SK-N-SH (cell line): ENCODE measurements at regions not wholly inside any gene's neighbourhood (a gene's known extent, or its start where the extent isn't known, plus 50 kb on each side); places are given as distances from the start of the nearest gene placed in this dataset.
A peak's percentile ranks its signal among the peaks of the same experiment; 100 is the strongest.

Experiments used
- CTCF ChIA-PET: fragments of 300-600, 350-600 bp; formaldehyde crosslinking; extraction: SDS; loops from one replicate; lab custom pipeline; 2021; lab: Yijun Ruan, JAX
- POLR2A ChIA-PET: fragments of 350-600 bp; sonication (Branson Sonifier 250); formaldehyde crosslinking; extraction: SDS; loops from one replicate; lab custom pipeline; 2020; ENCODE audit warnings: antibody characterized with exemption, inconsistent platforms; lab: Yijun Ruan, JAX
- DNase-seq: peaks from one replicate; pipeline ENCODE4 v3.0.0; 2012
- H2AFZ ChIP-seq: fragments of 200-600 bp; sonication (generic); 2 replicates; pipeline ENCODE4 v1.8.1; 2016; ENCODE audit warnings: antibody characterized with exemption, mild to moderate bottlenecking, low read depth
- H3F3A ChIP-seq: fragments of 200-600 bp; sonication (generic); replicated peaks from 2 replicates; pipeline ENCODE3; 2016; ENCODE audit warnings: antibody characterized with exemption, mild to moderate bottlenecking; ENCODE audit not compliant: insufficient read depth
- H3K27ac ChIP-seq, 2 experiments: fragments of 200-500 bp in 1 of 2; fragments of 200-600 bp in 1 of 2; sonication (Bioruptor generic) in 1 of 2; sonication (generic), shearing (Covaris generic) in 1 of 2; 2 replicates each; pipeline versions ENCODE4 v1.5.1 to v1.6.1; 2014 to 2016; ENCODE audit warnings: low read depth in 2 of 2, inconsistent platforms in 1 of 2, low read length in 1 of 2, mild to moderate bottlenecking in 1 of 2, mixed read lengths in 1 of 2
- H3K27me3 ChIP-seq: fragments of 200-600 bp; sonication (generic), shearing (Covaris generic); 2 replicates; pipeline ENCODE4 v1.6.1; 2016; ENCODE audit warnings: mixed run types; ENCODE audit not compliant: insufficient read depth
- H3K36me3 ChIP-seq, 2 experiments: fragments of 200-500 bp in 1 of 2; fragments of 200-600 bp in 1 of 2; sonication (Bioruptor generic) in 1 of 2; sonication (generic) in 1 of 2; replicated peaks in 1 of 2; 2 replicates each; pipeline versions ENCODE3 to v1.5.1; 2014 to 2016; ENCODE audit warnings: low read length in 1 of 2, mild to moderate bottlenecking in 1 of 2; ENCODE audit not compliant: insufficient read depth in 2 of 2, control insufficient read depth in 1 of 2
- H3K4me1 ChIP-seq, 2 experiments: fragments of 200-500 bp in 1 of 2; fragments of 200-600 bp in 1 of 2; sonication (Bioruptor generic) in 1 of 2; sonication (generic), shearing (Covaris generic) in 1 of 2; 2 replicates each; pipeline versions ENCODE4 v1.5.1 to v1.6.1; 2014 to 2016; ENCODE audit warnings: low read depth in 1 of 2, low read length in 1 of 2, mixed run types in 1 of 2; ENCODE audit not compliant: insufficient read depth in 2 of 2, control insufficient read depth in 1 of 2
- H3K4me2 ChIP-seq: fragments of 200-600 bp; sonication (generic), shearing (Covaris generic); 2 replicates; pipeline ENCODE4 v1.6.1; 2017; ENCODE audit warnings: mixed run types
- H3K4me3 ChIP-seq, 2 experiments: fragments of 200-500 bp in 1 of 2; fragments of 200-600 bp in 1 of 2; sonication (Bioruptor generic) in 1 of 2; sonication (generic), shearing (Covaris generic) in 1 of 2; 2 replicates each; pipeline versions ENCODE4 v1.5.1 to v1.8.1; 2014 to 2016; ENCODE audit warnings: low read depth in 2 of 2, inconsistent platforms in 1 of 2, low read length in 1 of 2, mild to moderate bottlenecking in 1 of 2, mixed read lengths in 1 of 2, moderate library complexity in 1 of 2
- H3K79me2 ChIP-seq: fragments of 200-600 bp; sonication (generic); 2 replicates; pipeline ENCODE4 v1.8.1; 2017; ENCODE audit warnings: mild to moderate bottlenecking; ENCODE audit not compliant: insufficient read depth
- H3K9ac ChIP-seq: fragments of 200-600 bp; sonication (generic); 2 replicates; pipeline ENCODE4 v1.6.1; 2017; ENCODE audit warnings: mixed run types
- H3K9me2 ChIP-seq: fragments of 200-600 bp; sonication (generic); 2 replicates; pipeline ENCODE4 v1.6.1; 2017; ENCODE audit warnings: mixed run types
- H3K9me3 ChIP-seq: fragments of 200-600 bp; sonication (generic); 2 replicates; pipeline ENCODE4 v1.6.1; 2017; ENCODE audit warnings: mixed run types, mild to moderate bottlenecking, moderate library complexity
- H4K20me1 ChIP-seq: fragments of 200-600 bp; sonication (generic); 2 replicates; pipeline ENCODE4 v1.6.1; 2017; ENCODE audit warnings: mild to moderate bottlenecking, mixed run types; ENCODE audit not compliant: insufficient read depth
- CHD2 ChIP-seq: fragments of 150-350 bp; IDR thresholded peaks from 2 replicates; pipeline ENCODE4 v1.6.1; 2018; ENCODE audit warnings: low read length; ENCODE audit not compliant: partially characterized antibody
- CTCF ChIP-seq: fragments of 200-600 bp; sonication (generic); IDR thresholded peaks from 2 replicates; pipeline ENCODE4 v1.6.1; 2017; ENCODE audit warnings: antibody characterized with exemption, mild to moderate bottlenecking, moderate library complexity
- EP300 ChIP-seq, 2 experiments: IDR thresholded peaks; 2 replicates each; pipeline versions ENCODE4 v1.4.0 to v1.6.1; 2012; ENCODE audit warnings: borderline replicate concordance in 1 of 2, low read depth in 1 of 2, low read length in 1 of 2
- EZH2phosphoT487 ChIP-seq: fragments of 200-600 bp; sonication (generic); IDR thresholded peaks from 2 replicates; pipeline ENCODE4 v1.6.1; 2017; ENCODE audit warnings: low read depth, mixed run types, mild to moderate bottlenecking, antibody characterized with exemption, moderate library complexity, borderline replicate concordance
- FOXJ3 ChIP-seq: sonication (generic); formaldehyde crosslinking; IDR thresholded peaks from 2 replicates; pipeline ENCODE4 v1.5.1; 2020; ENCODE audit warnings: mild to moderate bottlenecking, missing genetic modification reagents
- FOXM1 ChIP-seq: IDR thresholded peaks from 2 replicates; pipeline ENCODE4 v1.4.0; 2012; ENCODE audit warnings: low read depth, mild to moderate bottlenecking
- GATA2 ChIP-seq: sonication (generic); formaldehyde crosslinking; IDR thresholded peaks from 2 replicates; pipeline ENCODE4 v1.5.0; 2020; ENCODE audit warnings: mild to moderate bottlenecking, missing genetic modification reagents
- IRF3 ChIP-seq: fragments of 150-350 bp; IDR thresholded peaks from 2 replicates; pipeline ENCODE4 v1.6.1; 2016; ENCODE audit warnings: mild to moderate bottlenecking, low read depth, low read length
- MAX ChIP-seq: IDR thresholded peaks from 2 replicates; pipeline ENCODE4 v1.4.0; 2012; ENCODE audit warnings: low read depth
- MEF2A ChIP-seq: IDR thresholded peaks from 2 replicates; pipeline ENCODE4 v1.4.0; 2012; ENCODE audit warnings: low read depth, borderline replicate concordance
- PBX3 ChIP-seq: IDR thresholded peaks from 2 replicates; pipeline ENCODE4; 2012
- POLR2AphosphoS5 ChIP-seq: IDR thresholded peaks from 2 replicates; pipeline ENCODE4 v1.6.1; 2012; ENCODE audit warnings: low read depth, low read length
- RAD21 ChIP-seq: IDR thresholded peaks from 2 replicates; pipeline ENCODE4 v1.6.1; 2012; ENCODE audit warnings: mild to moderate bottlenecking, low read length
- RFX5 ChIP-seq: IDR thresholded peaks from 2 replicates; pipeline ENCODE4 v1.6.1; 2012; ENCODE audit warnings: mild to moderate bottlenecking, improper control_type of control experiment, low read length
- RXRA ChIP-seq: IDR thresholded peaks from 2 replicates; pipeline ENCODE4 v1.4.0; 2012; ENCODE audit warnings: low read depth, mild to moderate bottlenecking, borderline replicate concordance
- SMC3 ChIP-seq: IDR thresholded peaks from 2 replicates; pipeline ENCODE4 v1.6.1; 2012; ENCODE audit warnings: low read depth, low read length, improper control_type of control experiment
- TEAD4 ChIP-seq: IDR thresholded peaks from 2 replicates; pipeline ENCODE4 v1.4.0; 2012; ENCODE audit warnings: mild to moderate bottlenecking, borderline replicate concordance; ENCODE audit not compliant: insufficient read depth
- USF2 ChIP-seq: fragments of 150-350 bp; IDR thresholded peaks from 2 replicates; pipeline ENCODE4 v1.6.1; 2017; ENCODE audit warnings: antibody characterized with exemption, low read length, low read depth, borderline replicate concordance
- ZBTB33 ChIP-seq: IDR thresholded peaks from 2 replicates; pipeline ENCODE4 v1.4.0; 2012; ENCODE audit warnings: low read depth, borderline replicate concordance
- WGBS: methylation state at CpG from one replicate; pipeline ENCODE4 v1.1.6; 2017; ENCODE audit warnings: low lambda C conversion rate; 5-methylcytosine and 5-hydroxymethylcytosine counted together

- TF ChIP-seq MAX (no peak), CHD2 (no peak), TEAD4 (no peak), CTCF (peak; percentile 37; the same call in 1 of the 2 replicates), PBX3 (no peak)
- no peak overlapping the region for H3K27ac ChIP-seq
- no peaks in the 10 kb centered on the region for H3K9me3 ChIP-seq
- POLR2A ChIA-PET, result no interaction called here
- no peaks in the 10 kb centered on the region for H3K36me3 ChIP-seq
- H3K27me3 ChIP-seq, result no peaks in the 10 kb centered on the region
- WGBS, result 72% methylated on average over 2 of the region's 2 CpGs
- H4K20me1 ChIP-seq, result no peaks in the 10 kb centered on the region
- no peaks in the 10 kb centered on the region for H3K9me2 ChIP-seq
- H3K4me3 ChIP-seq, result no peak overlapping the region
- H3K79me2 ChIP-seq, result no peaks in the 10 kb centered on the region
- CTCF ChIA-PET, result no interaction called here
- H2AFZ ChIP-seq, result no peak overlapping the region
- H3K9ac ChIP-seq, result no peak overlapping the region
- H3F3A ChIP-seq, result no peaks in the 10 kb centered on the region
- DNase-seq, result no peak
- no peaks in the 10 kb centered on the region for H3K4me1 ChIP-seq
- H3K4me2 ChIP-seq, result no peak overlapping the region
Observed at GRCh38 chr1:81254560-81254959, 546.2 kb upstream of the ADGRL2 start.

- no peak for DNase-seq
- ChIA-PET POLR2A (no interaction called here), CTCF (no interaction called here)
- no peaks in the 10 kb centered on the region for H3K4me1 ChIP-seq
- H3F3A ChIP-seq, result no peaks in the 10 kb centered on the region
- H3K36me3 ChIP-seq, result no peaks in the 10 kb centered on the region
- no peaks in the 10 kb centered on the region for H3K27me3 ChIP-seq
- no peaks in the 10 kb centered on the region for H3K9me2 ChIP-seq
- H2AFZ ChIP-seq, result no peak overlapping the region
- no peak overlapping the region for H3K9ac ChIP-seq
- H4K20me1 ChIP-seq, result no peaks in the 10 kb centered on the region
- 100% methylated on average over 2 of the region's 2 CpGs for WGBS
- no peak overlapping the region for H3K27ac ChIP-seq
- no peak overlapping the region for H3K4me2 ChIP-seq
- H3K4me3 ChIP-seq, result no peak overlapping the region
- H3K9me3 ChIP-seq, result no peaks in the 10 kb centered on the region
- no peaks in the 10 kb centered on the region for H3K79me2 ChIP-seq
- TF ChIP-seq EZH2phosphoT487, result no peak
- no peak for TF ChIP-seq FOXJ3 (CRISPR knock-in tag)
- TF ChIP-seq RXRA, result no peak
- TF ChIP-seq MEF2A, result no peak
- TF ChIP-seq RFX5, result no peak
- TF ChIP-seq GATA2 (CRISPR knock-in tag), result no peak
- no peak for TF ChIP-seq ZBTB33
- no peak for TF ChIP-seq SMC3
- TF ChIP-seq USF2, result no peak
- TF ChIP-seq FOXM1, result no peak
- no peak for TF ChIP-seq POLR2AphosphoS5
- no peak for TF ChIP-seq IRF3
- TF ChIP-seq TEAD4, result no peak
- TF ChIP-seq RAD21, result no peak
- TF ChIP-seq EP300 (IDR thresholded peaks at IDR 0.05; ENCODE audit: borderline replicate concordance in 1 of 2, low read depth in 1 of 2, low read length in 1 of 2), result no peak
- TF ChIP-seq PBX3, result no peak
- no peak for TF ChIP-seq CHD2
Observed at GRCh38 chr1:81254068-81254467, 546.7 kb upstream of the ADGRL2 start.
